Activated T-helper 1 cell treated with anti-CD3 and anti-CD28 coated beads, Interleukin-12 subunit alpha, Interleukin-12 subunit beta, Interleukin-2, Interleukin-4 antibody, amounts not matched to agents 30 ng/mL and 10 ng/mL and 1 ng/mL, durations not matched to agents 14 hours and 24 hours and 36 hours (primary cell): ENCODE measurements at regions not wholly inside any gene's neighbourhood (a gene's known extent, or its start where the extent isn't known, plus 50 kb on each side); places are given as distances from the start of the nearest gene placed in this dataset.
"Not testable (repeated sequence)": the region's sequence is repeated elsewhere in the genome, so short reads cannot be mapped to it uniquely, and the experiment has no call there.

ENCODE experiments used
- DNase-seq: peaks from one replicate; pipeline ENCODE4 v3.0.0; 2021; ENCODE audit warnings: low spot score
- H3K27ac Mint-ChIP-seq: one replicate; pipeline ENCODE4 v1.8.0; 2021; ENCODE audit warnings: mild to moderate bottlenecking, mixed read lengths
- H3K27me3 Mint-ChIP-seq: one replicate; pipeline ENCODE4 v1.8.0; 2022; ENCODE audit warnings: mild to moderate bottlenecking, moderate library complexity, mixed read lengths; ENCODE audit not compliant: insufficient read depth
- H3K36me3 Mint-ChIP-seq: one replicate; pipeline ENCODE4 v1.8.0; 2021; ENCODE audit warnings: low read depth, mixed read lengths
- H3K4me1 Mint-ChIP-seq: one replicate; pipeline ENCODE4 v1.8.0; 2021; ENCODE audit warnings: low read depth, mixed read lengths
- H3K4me3 Mint-ChIP-seq: one replicate; pipeline ENCODE4 v1.8.0; 2021; ENCODE audit warnings: mild to moderate bottlenecking, moderate library complexity, mixed read lengths
- H3K9me3 Mint-ChIP-seq: one replicate; pipeline ENCODE4 v1.8.0; 2021; ENCODE audit warnings: mixed read lengths
- intact Hi-C: fragments of 100-400 bp; cut with micrococcal nuclease; formaldehyde crosslinking; loops from one replicate; pipeline ENCODE4 v1.15.1; 2024

GRCh38 chr3:66822186-66823008 lies 175.7 kb upstream of the KBTBD8 start:
- no peak overlapping the region for H3K4me3 Mint-ChIP-seq
- peaks cover 6% of the 10 kb centered on the region for H3K27me3 Mint-ChIP-seq
- no peaks in the 10 kb centered on the region for H3K36me3 Mint-ChIP-seq
- intact Hi-C loops, result loop anchor here (1.0 kb wide), 2 partner anchors 546 to 568 kb away; no protein-coding TSS in a partner anchor
- peak; percentile 50 for DNase-seq
- H3K9me3 Mint-ChIP-seq, result no peaks in the 10 kb centered on the region
- no peaks in the 10 kb centered on the region for H3K4me1 Mint-ChIP-seq
- no peak overlapping the region for H3K27ac Mint-ChIP-seq

GRCh38 chr3:66823009-66823397 lies 175.1 kb upstream of the KBTBD8 start:
- intact Hi-C loops, result no loop called here
- H3K4me1 Mint-ChIP-seq, result no peaks in the 10 kb centered on the region

DNA sequence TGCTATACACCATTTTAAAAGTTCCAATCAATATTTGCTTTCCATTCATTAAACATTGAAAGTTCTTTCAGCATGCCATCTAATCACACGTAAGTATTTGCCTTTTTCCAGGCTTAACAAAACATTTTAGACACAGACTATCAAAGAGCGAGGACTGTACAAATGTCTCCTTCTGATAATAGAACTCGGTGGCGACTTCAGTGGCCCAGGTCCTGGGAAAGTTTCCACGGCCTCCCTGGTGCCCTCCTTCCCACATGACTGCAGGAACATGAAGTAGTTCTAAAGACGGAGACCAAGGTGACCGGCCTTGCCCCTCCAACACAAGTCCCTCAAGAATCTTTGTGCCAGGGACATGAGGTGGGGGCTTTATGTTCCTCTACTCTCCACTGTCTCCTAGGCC lies 174.6 kb upstream of the KBTBD8 start:
- no peak overlapping the region for H3K4me3 Mint-ChIP-seq
- no peaks in the 10 kb centered on the region for H3K4me1 Mint-ChIP-seq
- no peaks in the 10 kb centered on the region for H3K9me3 Mint-ChIP-seq
- H3K36me3 Mint-ChIP-seq, result no peaks in the 10 kb centered on the region
- H3K27ac Mint-ChIP-seq, result no peak overlapping the region
- peaks cover 6% of the 10 kb centered on the region for H3K27me3 Mint-ChIP-seq
- DNase-seq, result no peak
- intact Hi-C loops, result no loop called here

More at GRCh38 chr3:66823009-66823397, 175.1 kb upstream of the KBTBD8 start:
- Mint-ChIP-seq H3K36me3 (no peaks in the 10 kb centered on the region), H3K9me3 (no peaks in the 10 kb centered on the region), H3K27me3 (peaks cover 6% of the 10 kb centered on the region), H3K4me3 (no peak overlapping the region), H3K27ac (no peak overlapping the region)
- DNase-seq, result no peak

DNA sequence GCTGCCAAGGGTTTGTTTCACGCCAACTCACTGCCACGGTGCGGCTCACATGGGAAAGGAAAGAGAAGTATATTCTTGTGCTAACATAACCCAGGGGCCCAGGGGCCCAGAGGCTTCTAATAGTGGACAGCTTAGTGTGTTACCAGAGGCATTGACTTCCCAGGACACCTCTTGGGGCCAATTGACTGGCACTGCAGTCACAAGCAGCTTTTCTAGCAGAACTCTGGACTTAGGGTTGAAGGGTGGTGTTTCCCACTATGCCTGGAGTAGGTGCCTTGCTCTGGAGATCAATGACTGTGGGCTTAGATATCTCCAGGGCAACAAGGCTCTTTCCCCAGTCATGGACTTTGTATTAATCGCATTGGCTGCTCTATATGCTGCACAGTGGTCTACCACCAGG lies 172.7 kb upstream of the KBTBD8 start:
- no peak overlapping the region for H3K27ac Mint-ChIP-seq
- no peaks in the 10 kb centered on the region for H3K4me1 Mint-ChIP-seq
- H3K27me3 Mint-ChIP-seq, result peaks cover 6% of the 10 kb centered on the region
- H3K36me3 Mint-ChIP-seq, result no peaks in the 10 kb centered on the region
- no peaks in the 10 kb centered on the region for H3K9me3 Mint-ChIP-seq
- no peak overlapping the region for H3K4me3 Mint-ChIP-seq
- no peak for DNase-seq
- intact Hi-C loops, result no loop called here

- no peaks in the 10 kb centered on the region for H3K9me3 Mint-ChIP-seq
Measured at GRCh38 chr3:66827726-66828125, 170.4 kb upstream of the KBTBD8 start.

DNA sequence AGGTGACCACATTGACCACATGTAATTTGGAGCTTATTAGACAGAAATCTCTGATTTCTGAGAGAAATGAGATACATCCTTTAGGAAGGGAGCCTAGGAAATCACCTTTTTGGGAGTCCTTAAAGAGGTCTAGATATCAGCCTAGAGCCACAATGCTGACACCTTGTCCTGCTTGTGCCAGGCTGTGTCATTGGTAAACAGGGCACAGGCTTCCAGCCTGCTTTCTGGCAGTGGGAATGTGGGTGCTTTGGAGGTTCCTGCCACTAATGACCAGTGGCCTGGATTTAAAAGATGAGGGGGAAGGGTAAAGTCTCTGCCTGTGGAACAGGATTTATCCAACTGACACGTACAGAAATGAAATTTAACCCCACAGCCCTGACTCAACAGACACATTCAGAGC lies 169.8 kb upstream of the KBTBD8 start:
- Mint-ChIP-seq H3K4me1 (no peaks in the 10 kb centered on the region), H3K27me3 (peaks cover 8% of the 10 kb centered on the region), H3K4me3 (no peak overlapping the region), H3K36me3 (no peaks in the 10 kb centered on the region), H3K9me3 (no peaks in the 10 kb centered on the region), H3K27ac (no peak overlapping the region)
- intact Hi-C loops, result no loop called here
- DNase-seq, result no peak

More at GRCh38 chr3:66827726-66828125, 170.4 kb upstream of the KBTBD8 start:
- no peak overlapping the region for H3K27ac Mint-ChIP-seq
- intact Hi-C loops, result no loop called here
- H3K4me1 Mint-ChIP-seq, result no peaks in the 10 kb centered on the region
- H3K36me3 Mint-ChIP-seq, result no peaks in the 10 kb centered on the region
- H3K27me3 Mint-ChIP-seq, result peaks cover 8% of the 10 kb centered on the region
- DNase-seq, result no peak
- H3K4me3 Mint-ChIP-seq, result no peak overlapping the region

DNA sequence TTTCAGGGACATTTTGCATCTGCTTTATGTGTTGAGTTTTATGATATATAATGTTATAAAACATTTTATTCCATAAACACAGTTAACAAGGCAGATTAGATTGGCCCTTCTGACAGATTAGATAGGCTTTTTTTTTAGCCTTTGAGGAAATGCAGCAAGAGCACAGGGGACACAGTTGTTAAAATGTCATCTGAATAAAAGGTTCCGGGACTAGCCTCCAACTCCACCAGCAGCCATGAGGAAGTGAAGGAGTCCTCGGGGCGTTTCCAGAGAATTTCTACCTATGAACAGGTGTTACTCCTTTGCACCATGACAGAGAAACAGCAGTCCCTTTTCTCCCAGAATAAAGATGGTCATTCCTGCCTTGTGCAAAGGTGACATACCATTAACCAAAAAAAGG lies 167.8 kb upstream of the KBTBD8 start:
- Mint-ChIP-seq H3K4me3 (no peak overlapping the region), H3K36me3 (no peaks in the 10 kb centered on the region), H3K9me3 (no peaks in the 10 kb centered on the region), H3K27ac (no peak overlapping the region), H3K27me3 (peaks cover 10% of the 10 kb centered on the region), H3K4me1 (no peaks in the 10 kb centered on the region)
- no peak for DNase-seq
- intact Hi-C loops, result no loop called here

DNA sequence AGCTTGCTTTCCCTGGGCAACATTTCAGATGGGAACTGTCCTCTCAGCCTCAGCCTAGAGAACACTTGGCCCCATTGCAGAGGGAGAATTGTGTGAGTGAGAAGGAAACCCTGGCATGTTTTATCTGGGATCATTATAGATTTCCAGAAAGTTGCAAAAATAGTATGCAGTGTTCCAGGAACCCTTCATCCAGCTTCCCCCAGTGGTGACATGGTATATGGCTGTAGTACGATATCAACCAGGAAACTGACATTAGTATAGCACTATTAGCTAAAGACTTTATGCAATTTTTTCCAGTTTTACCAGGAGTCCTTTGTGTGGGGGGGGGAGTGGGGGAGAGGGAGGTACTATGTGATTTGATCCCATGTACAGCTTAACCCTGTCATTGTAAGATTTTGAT lies 166.2 kb upstream of the KBTBD8 start:
- H3K36me3 Mint-ChIP-seq, result no peaks in the 10 kb centered on the region
- intact Hi-C loops, result no loop called here

DNA sequence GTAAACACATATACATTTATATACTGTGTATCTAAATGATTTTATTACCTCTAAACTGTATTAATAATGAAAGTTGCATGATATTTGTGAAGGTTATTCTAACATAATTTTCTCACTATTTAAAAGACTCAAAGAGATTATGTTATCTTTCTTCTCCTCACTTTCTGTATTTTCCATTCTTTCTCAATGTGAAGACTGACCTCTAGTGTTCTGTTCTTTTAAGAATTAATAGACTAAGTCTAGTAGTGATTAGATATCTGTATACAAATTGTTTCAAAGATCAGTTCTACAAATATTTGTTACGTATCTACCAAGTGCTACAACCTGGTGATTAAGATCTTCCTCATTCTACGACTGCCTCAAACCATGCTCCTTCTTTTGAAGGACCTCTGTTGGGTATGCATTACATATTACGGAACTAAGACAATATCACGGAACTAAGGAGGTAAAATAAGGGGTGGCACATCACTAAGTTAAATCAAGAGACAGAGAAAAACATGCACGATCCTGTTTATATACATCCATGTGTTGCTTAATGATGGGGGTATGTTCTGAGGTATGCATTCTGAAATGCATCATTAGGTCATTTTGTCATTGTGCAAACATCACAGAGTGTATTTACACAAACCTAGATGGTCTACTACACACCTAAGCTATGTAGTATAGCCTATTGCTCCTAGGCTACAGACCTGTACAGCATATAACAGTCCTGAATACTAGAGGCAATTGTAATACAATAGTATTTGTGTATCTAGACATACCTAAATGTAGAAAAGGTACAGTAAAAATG lies 161.5 kb upstream of the KBTBD8 start:
- no peak for DNase-seq
- H3K27me3 Mint-ChIP-seq, result peaks cover 2% of the 10 kb centered on the region
- H3K9me3 Mint-ChIP-seq, result no peaks in the 10 kb centered on the region
- H3K27ac Mint-ChIP-seq, result no peak overlapping the region
- no peaks in the 10 kb centered on the region for H3K4me1 Mint-ChIP-seq
- no peaks in the 10 kb centered on the region for H3K36me3 Mint-ChIP-seq
- H3K4me3 Mint-ChIP-seq, result no peak overlapping the region
- intact Hi-C loops, result no loop called here

More for the DNA sequence above, 166.2 kb upstream of the KBTBD8 start:
- H3K9me3 Mint-ChIP-seq, result no peaks in the 10 kb centered on the region
- H3K27me3 Mint-ChIP-seq, result peaks cover 10% of the 10 kb centered on the region
- H3K4me1 Mint-ChIP-seq, result no peaks in the 10 kb centered on the region
- no peak for DNase-seq
- H3K4me3 Mint-ChIP-seq, result no peak overlapping the region
- H3K27ac Mint-ChIP-seq, result no peak overlapping the region

GRCh38 chr3:66838704-66839103 lies 159.4 kb upstream of the KBTBD8 start:
- H3K36me3 Mint-ChIP-seq, result no peaks in the 10 kb centered on the region
- H3K9me3 Mint-ChIP-seq, result no peaks in the 10 kb centered on the region
- no peaks in the 10 kb centered on the region for H3K27me3 Mint-ChIP-seq
- intact Hi-C loops, result no loop called here
- no peaks in the 10 kb centered on the region for H3K4me1 Mint-ChIP-seq
- H3K4me3 Mint-ChIP-seq, result no peak overlapping the region
- no peak for DNase-seq
- H3K27ac Mint-ChIP-seq, result no peak overlapping the region

GRCh38 chr3:66839508-66839907 lies 158.6 kb upstream of the KBTBD8 start:
- intact Hi-C loops, result no loop called here
- H3K4me3 Mint-ChIP-seq, result no peak overlapping the region
- DNase-seq, result no peak
- no peaks in the 10 kb centered on the region for H3K9me3 Mint-ChIP-seq
- no peak overlapping the region for H3K27ac Mint-ChIP-seq
- no peaks in the 10 kb centered on the region for H3K36me3 Mint-ChIP-seq
- no peaks in the 10 kb centered on the region for H3K27me3 Mint-ChIP-seq
- H3K4me1 Mint-ChIP-seq, result no peaks in the 10 kb centered on the region

DNA sequence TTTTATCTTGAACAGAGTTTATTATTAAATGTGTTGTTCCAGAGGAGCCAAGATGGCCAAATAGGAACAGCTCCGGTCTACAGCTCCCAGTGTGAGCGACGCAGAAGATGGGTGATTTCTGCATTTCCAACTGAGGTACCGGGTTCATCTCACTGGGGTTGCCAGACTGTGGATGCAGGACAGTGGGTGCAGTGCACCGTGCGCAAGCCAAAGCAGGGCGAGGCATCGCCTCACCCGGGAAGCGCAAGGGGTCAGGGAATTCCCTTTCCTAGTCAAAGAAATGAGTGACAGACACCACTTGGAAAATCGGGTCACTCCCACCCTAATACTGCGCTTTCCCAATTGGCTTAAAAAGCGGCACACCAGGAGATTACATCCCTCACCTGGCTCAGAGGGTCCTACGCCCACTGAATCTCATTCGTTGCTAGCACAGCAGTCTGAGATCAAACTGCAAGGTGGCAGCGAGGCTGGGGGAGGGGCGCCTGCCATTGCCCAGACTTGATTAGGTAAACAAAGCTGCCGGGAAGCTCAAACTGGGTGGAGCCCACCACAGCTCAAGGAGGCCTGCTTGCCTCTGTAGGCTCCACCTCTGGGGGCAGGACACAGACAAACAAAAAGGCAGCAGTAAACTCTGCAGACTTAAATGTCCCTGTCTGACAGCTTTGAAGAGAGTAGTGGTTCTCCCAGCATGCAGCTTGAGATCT lies 155.2 kb upstream of the KBTBD8 start:
- H3K4me1 Mint-ChIP-seq, H3K36me3 Mint-ChIP-seq, intact Hi-C loops, H3K4me3 Mint-ChIP-seq, H3K27me3 Mint-ChIP-seq, DNase-seq, H3K9me3 Mint-ChIP-seq, H3K27ac Mint-ChIP-seq: not testable (repeated sequence)
